ENCODE measurements at regions not wholly inside any gene's neighbourhood (a gene's known extent, or its start where the extent isn't known, plus 50 kb on each side); places are given as distances from the start of the nearest gene placed in this dataset.

DNA sequence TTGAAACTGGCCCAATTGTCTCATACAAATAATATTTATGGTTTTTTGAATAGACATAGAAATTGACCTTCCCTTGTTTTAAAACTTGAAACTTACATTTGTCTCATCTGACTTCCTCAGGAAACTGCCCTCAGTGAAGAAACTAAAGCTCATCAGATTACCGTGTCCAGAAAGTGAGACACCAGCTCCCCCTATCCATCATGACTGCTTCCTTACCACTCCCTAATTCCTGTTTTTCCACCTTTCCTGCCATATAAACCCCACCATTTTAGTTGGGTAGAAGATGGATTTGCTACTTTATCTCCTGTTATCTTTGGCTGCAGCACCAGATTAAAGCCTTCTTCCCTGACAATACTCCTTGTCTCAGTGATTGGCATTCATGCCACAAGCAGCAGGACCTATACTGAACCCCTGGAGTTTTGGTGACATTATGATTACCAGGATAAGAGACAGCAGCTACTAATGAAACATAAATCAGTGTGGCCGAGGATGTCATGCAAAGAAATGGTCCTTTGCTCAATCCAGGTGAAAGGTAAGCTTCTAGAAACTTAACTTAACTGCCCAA lies 1627.6 kb upstream of the ZEB2 start:
- DNase-seq: no peak

DNA sequence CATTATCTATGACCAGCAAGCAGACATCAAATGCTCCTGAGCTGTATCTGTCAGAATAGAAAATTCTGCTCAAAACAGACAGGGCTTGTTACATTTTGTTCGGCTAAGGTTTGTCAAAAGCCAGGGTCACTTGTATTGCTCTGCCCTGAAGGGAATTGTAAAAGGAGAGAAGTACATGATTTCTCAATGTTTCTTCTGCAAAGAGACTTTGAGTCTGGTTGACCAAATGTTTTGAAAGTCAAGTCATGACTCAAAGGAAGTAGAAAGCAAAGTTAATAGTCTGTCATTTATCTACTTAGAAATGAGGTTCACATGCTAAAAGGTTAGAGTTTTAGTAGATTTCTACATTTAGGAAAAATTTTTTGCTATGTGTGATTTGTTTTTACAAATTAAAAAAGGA lies 1624.1 kb upstream of the ZEB2 start:
- DNase-seq: no peak

DNA sequence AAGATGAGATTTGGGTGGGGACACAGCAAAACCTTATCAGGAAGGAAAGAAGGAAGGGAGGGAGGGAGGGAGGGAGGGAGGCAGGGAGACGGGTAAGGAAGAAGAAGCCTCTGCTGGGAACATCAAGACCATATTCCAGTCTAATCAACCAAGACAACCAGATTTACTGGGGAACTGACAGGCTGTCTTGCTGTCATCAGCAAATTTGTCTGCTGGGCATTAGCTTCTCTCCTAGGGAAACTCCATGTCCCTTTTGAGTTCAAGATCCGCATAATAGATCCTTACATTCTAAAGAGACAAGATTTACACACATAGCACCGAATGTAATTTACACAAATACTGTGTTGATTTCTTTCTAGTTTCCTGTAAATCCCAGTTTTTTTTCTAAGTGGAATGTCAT lies 1618.9 kb upstream of the ZEB2 start:
- no peak for DNase-seq

DNA sequence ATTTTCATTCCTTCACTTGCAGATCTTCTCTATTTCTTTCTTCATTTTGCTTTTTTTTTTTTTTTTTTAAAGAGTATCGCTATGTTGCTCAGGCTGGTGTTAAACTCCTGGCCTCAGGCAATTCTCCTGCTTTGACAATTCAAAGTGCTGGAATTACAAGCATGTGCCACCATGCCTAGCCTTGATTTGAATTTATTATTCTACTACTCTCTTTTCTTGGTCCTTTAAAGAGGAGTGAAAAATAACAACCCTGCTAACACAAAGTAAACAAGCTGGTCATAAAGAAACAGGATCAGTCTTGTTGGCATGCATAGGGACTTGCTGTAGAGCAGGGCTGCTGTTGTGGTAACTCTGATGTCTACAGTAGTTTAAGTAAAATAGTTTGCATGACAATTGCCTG lies 1615.3 kb upstream of the ZEB2 start:
- DNase-seq: no peak

DNA sequence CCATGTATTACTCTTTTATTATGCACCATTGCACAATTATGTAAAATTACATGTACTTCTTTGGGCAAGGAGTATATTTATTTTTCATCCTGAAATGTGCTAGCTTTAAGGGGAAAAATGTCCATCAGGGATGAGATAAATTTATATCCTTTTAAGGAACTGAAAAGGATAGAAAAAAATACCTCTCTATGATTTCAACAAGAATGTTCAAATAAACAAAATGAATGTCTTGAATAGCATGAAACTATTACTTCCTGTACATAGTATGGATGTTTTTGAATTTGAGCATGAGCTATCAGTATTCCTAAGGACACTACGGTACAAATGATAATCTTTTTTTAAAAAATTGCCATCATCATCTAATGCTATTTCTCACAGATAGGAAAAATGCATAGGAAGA lies 1611.9 kb upstream of the ZEB2 start:
- no peak for DNase-seq

DNA sequence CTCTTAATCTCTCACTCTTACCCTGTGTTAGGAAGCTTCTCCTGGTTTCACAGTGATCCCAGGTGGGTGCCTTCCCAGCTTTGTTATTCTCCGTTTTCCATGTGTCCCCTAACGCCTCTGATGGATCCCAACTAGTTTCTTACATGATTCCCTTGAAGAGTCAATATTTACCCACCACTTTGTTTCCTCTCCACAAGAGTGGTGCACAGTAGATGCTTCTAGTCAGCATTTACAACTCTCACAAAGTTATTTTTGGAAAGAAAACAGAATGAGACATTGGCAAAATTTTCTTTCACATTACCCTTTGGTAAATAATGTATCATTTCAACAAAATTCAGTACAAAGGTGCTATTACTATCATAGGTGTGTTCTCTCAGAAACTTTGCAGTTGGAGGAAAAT lies 1611.1 kb upstream of the ZEB2 start:
- DNase-seq: no peak

DNA sequence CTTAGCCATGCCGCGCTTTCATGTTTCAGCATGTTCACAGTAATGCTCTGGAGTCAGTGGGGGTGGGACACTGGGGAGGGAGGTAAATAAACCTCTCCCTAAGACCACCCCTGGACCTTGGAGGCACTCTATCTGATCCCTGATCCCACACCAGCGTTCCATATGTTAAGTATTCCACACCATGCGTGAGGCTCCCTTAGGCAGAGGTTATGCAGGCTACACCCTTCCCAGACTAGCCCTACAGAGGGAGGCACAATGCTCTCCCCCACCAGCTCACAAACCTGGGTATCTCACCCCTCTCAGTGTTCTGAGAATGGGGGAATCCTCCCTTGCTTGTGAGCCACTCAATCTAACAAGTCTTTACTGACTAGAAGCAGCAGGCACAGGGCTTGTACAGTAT lies 1610.4 kb upstream of the ZEB2 start:
- DNase-seq: no peak

DNA sequence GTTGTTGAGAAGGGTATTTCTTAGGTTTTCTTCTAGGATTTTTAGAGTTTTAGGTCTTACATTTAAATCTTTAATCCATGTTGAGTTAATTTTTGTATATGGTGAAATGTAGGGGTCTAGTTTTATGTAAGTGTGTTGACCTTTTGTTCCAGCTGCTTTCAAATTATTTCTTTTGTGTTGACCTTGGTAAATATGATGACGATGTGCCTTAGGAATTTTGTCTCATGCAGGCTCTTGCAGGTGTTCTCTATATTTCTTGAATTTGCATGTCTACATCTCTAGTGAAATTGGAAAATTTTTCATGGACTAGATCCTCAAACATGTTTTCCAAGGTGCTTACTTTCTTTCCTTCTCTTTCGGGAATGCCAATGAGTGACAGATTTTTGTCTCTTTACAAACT lies 1609.3 kb upstream of the ZEB2 start:
- no peak for DNase-seq

DNA sequence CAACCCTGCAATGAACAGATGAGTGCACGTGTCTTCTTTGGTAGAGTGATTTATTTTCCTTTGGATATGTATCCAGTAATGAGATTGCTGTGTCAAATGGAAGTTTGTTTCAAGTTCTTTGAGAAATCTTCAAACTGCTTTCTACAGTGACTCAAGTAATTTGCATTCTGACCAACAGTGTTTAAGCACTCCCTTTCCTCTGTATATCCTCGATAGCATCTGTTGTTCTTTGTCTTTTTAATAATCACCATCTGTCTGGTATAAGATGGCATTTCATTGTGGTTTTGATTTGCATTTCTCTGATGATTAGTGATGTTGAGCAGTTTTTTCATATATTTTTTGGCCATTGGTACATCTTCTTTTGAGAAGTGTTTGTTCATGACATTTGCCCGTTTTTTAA lies 1608.3 kb upstream of the ZEB2 start:
- no peak for DNase-seq

DNA sequence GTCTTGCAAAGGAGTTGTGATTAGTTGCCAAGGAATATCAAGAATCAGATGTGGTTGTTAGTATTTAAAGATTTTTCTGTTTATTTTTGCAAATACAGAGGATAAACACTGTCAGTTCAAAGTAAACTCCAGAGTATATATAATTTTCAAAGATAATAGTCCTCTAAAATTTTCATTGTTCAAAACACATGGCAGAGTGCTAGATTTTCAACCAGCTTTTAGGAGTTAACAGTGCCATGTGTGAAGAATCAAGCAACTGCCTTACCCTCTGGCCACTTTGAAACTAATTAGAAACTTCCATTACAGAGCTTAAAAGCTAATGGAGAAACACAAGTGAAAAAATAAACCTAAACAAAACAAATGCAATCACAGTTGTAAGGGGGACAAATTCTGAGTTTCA lies 1605.6 kb upstream of the ZEB2 start:
- DNase-seq: no peak

DNA sequence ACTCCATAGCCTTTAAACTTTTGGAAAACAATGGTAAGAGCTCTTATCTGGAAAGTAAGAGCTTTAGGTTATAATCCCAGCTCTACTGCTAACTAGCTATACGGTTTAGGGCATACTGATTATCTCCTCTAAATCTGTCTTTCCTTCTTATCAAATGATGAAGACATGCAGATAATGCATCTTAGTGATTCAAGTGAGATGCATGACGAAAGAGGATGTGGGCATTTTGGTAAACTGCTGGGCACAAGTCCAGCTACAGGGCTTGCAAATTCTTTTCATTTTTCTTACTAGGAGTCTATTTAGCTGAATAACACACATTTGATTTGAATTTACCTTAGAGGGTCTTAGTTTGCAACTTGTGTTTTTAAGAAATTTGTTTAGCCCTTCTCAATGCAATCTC lies 1604.8 kb upstream of the ZEB2 start:
- DNase-seq: peak in 1 of 3 donors; percentile 24

DNA sequence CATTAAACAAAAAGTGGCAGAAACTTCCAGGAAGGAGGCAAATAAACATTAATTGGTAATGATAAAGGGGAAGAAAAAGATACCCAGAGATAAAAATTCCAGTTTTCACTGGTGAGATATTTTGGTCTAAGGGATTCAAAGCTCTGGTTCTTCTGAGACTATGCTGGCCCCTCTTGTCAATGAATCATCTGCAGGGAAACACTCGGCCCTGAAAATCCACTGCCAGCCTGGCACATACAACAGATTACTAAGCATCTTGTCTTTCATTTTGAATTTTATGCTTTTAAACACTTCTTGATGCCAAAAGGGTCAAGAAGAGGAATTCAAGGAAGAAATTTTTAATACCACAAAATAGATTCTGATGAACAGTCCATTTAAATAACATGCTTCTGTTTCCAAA lies 1603.8 kb upstream of the ZEB2 start:
- no peak for DNase-seq

DNA sequence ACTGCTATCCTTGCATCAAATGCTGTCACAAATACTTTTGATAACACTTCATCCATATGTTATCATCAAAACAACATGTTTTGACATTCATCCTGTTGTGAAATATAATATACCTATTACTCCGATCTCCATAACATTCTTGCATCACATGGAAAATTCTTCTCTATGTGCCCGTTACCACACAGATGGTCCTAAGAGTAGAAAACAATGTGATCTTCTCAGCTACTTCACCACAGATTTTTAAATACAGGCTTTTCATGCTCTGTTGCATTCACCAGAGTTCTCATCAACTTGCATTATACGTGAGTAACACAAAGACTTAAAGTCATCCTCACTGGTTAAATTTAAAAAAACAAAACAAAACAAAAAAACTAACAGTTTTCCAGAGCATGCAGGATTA lies 1603.3 kb upstream of the ZEB2 start:
- no peak for DNase-seq

DNA sequence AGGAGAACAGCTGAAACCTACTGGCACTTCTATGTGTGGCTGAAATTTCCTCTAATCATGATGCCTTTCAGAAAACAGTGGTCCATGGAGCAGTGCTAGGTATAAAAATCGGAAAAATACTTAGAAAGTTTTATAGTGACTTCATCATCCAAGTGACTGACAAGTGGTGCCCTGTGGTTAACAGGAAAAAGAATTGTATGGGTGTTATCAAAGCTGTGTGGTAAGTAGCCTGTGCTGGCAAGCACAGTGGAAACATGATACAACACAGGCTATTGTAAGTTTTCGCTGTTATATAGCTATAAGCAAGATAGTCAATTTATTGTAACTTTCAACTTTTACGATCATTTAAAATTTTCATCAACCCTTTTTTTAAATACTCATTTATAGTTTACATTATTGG lies 1599.7 kb upstream of the ZEB2 start:
- no peak for DNase-seq

DNA sequence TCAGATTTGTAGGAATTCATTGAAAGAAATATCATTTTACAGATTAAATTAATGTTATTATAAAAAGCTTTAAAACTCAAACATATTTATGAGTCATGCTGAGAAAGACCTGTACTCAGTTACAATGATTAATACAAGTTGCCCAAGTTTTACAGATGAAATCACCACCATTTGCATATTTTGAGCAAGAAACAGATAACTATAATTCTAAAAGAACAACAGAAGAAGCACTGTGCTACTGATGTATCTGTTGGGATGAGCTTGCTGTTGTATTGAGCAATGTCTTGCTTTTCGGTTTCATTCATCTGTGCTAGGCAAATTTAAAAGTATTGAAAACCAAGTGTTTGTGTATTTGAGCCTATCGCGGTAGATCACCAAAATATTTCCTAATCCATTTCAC lies 1589.1 kb upstream of the ZEB2 start:
- no peak for DNase-seq

DNA sequence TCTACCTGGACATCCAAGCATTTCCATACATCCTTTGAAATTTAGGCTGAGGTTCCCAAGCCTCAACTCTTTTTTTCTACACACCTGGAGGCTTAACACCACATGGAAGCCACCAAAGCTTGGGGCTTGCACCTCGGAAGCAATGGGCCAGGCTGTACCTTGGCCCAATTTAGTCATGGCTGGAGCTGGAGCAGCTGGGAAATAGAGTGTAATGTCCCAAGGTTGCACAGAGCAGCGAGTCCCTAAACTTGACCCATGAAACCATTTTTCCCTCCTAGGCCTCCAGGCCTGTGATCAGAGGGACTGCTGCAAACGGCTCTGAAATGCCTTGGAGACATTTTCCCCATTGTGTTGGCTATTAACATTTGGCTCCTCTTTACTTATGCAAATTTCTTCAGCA lies 1574.3 kb upstream of the ZEB2 start:
- no peak for DNase-seq

DNA sequence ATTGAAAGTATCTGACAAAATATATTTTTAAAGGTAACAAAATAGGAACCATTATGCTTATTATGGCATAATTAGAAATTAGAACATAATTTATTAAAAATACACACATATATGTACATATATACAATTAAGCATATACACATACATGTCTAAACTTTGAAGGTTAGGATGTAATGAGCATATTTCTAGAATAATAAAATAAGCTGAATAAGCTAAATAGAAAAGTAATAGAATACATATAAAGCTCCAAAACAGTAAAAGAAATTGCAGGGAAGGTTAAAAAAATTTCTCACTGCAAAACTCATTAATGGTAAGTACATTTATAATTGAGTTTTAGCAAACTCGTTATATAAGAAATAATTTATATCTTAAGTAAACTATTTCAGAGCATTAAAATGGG lies 1561.5 kb upstream of the ZEB2 start:
- DNase-seq: no peak

DNA sequence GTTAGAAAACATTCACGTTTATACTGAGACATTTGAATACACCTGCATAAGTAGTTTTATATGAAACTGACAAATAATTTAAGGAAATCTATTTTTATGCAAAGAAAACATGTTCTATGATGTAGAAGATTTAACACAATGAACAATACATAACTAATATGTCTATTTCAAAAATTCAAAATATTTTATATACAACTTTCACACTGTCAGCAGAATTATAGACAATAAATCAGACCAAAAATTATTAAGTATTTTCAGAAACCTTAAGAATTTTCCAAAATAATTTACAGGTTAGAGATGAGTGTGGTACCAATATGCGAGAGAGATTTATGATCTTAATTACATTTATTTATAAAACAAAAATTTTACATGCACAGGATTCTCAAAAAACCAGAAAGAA lies 1561.0 kb upstream of the ZEB2 start:
- no peak for DNase-seq

DNA sequence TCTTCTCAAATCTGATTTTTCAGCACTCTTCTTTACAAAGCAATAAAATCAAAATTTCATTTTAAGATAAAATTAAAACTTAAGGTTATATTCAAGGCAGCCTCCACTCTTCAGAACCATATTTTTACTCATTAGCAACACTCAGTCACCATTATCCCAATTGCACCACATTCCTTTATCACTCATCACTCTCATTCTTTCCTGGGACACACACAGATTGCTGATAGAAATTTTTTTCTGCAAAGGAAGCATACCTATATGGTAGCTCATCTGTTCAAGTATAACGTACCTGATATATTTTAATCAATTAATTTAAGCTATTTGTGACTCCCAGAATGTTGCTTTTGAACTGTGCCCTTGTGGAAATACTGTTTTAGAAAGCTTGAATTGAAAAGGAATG lies 1559.3 kb upstream of the ZEB2 start:
- peak in 1 of 3 donors; percentile 2 for DNase-seq

DNA sequence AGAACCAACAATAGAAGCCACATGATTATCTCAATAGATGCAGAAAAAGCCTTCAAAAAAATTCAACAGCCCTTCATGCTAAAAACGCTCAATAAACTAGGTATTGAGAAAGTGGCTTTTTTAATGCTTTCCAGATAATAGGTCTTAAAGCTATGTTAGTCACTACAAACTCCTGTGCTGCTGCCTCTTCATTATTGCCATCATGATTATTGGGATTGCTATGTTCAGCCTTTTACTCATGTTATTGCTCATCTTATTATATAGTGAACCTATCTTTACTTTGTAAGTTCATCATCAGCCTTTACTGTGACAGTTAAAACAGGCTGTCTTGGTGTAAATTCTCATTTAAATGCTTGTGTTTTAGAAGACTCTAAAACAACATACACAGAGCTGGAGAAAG lies 1557.2 kb upstream of the ZEB2 start:
- no peak for DNase-seq

DNA sequence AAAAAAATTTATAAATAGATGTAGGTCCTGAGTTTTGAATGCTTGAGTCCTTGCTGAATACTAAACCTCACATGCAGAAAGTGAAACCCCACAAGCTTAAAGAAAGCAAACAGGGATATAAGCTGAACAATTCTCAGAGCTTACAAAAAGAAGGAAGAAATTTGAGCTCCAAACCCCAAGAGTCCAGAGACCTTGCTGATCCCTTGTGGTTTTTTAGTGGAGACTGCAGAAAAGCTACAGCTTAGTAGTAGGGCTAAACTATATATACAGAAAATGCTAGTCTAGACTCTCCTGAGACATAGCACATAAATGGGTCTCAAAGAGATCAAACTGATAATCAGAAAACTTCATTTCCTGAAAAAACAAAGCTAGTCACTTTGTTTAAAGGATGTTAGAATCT lies 1548.1 kb upstream of the ZEB2 start:
- DNase-seq: no peak

DNA sequence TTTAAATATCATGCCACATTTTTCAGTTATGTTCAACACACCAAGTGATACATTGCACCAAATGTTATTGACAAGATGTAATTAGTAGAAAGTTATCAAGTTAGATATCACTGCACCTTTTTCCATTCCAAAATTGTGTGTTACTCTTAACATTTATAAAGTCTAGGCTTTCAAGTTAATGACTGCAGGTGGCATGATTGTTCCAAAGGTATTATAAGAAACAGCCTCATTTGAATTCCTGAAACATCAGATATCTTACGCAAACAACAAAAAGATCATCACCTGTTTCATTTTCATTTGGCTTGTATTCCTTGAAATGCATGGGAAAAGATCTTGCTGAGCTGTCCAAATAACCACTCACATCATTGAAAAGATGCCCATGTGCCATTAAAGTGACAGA lies 1528.2 kb upstream of the ZEB2 start:
- no peak for DNase-seq

DNA sequence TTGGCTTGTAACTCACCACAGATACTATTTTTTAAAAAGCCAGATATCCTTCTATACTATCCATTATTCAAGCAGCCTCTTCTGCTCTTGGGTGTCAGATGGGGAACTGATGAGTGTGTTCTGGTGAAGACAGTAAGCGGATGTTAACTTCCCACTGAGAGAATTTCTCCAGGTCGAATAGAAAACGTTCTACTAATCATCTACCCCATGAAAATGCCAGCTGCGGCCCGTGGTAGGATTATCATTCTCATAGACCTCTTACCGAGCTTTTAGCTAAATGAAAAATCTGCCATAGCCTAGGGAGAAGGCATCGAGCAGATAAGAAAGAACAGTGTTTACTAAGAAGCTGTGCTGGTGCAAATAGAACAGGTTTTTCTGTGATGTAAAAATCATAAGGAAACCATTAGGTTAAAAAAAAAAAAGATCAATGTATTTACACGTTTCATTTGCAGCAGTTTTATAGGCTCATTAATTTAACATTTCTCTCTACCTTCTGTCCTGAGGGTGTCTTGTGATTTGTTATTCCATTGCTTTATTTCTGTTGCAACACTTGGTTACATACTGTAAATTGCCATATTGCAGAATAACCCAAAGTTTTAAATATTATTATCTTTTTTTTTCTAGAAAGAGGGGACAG lies 1521.5 kb upstream of the ZEB2 start:
- no peak for DNase-seq

DNA sequence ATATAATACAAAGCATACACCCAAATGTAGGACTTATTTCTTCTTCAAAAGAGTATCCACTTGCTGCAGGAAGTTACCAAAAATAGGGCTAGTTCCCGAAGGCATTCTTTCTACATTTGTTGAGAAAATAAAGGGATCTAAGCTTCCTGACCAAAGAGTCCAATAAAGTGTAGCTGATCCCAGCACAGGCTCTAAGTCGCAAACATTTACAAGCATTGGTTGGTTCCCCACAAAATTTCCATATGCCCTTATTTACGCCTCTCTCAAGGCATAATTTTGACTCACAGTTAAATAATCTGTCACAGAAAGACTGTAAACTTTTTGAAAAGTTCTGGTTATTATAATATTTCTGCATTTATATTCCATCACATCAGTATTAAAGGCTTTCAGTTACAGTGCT lies 1520.1 kb upstream of the ZEB2 start:
- DNase-seq: no peak

DNA sequence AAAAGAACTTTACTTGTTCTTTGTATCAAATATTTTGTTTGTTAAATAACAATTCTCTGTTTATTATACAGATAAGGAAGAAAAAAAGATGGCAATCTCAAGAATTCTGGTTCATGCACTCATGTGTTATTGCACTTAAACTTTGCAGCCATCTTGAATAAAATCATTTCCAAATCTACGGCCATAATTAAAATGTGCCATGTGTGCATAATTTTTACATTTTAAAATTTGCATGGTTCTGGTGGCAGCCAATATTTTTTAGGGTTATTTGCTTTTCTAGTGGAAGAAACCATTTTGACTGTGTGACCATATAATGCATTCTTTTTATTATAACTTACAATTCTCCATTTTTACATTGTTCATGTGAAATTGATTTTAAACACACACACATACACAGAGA lies 1518.1 kb upstream of the ZEB2 start:
- no peak for DNase-seq
